DMS53 (cell line): ENCODE measurements at regions not wholly inside any gene's neighbourhood (a gene's known extent, or its start where the extent isn't known, plus 50 kb on each side); places are given as distances from the start of the nearest gene placed in this dataset.
"Not testable (repeated sequence)": the region's sequence is repeated elsewhere in the genome, so short reads cannot be mapped to it uniquely, and the experiment has no call there.

Experiments
- DNase-seq: peaks from one replicate; lab custom pipeline; 2025; lab: John Stamatoyannopoulos, UW

DNA sequence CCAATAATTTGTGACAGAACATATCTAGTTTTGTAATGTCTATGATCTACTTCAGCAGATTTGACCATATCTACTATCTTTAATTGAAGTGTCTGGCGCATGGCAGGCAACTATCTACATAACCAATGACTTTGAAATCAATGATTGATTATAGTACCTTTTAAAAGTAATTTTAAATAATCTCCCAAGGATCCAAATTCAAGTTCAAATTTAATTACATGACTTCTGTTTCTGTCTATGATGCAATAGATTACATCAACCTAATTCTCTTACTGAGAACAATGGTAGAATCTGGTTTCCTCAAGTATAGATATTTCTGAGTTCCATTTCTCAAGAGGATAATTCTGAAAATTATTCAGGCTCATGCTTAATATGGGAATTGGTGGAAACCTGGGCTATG is 177.4 kb upstream of the IL15 start:
- DNase-seq = no peak

DNA sequence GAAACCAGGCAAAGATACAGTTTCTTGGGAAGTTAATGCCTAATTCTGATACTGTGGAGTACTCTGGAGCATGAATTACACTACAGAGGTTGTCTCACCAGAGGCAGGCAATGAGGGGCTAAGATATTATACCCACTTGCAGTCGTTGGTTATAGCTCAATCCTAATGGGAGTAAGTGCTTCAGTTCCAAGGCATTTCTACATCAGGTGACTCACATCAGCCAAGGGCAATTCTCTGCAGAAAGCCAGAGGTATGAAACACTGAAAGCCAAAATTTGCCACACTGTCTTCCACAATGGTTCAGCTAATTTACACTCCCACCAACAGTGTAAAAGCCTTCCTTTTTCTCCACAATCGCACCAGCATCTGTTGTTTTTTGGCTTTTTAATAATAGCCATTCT is 174.0 kb upstream of the IL15 start:
- DNase-seq = no peak

DNA sequence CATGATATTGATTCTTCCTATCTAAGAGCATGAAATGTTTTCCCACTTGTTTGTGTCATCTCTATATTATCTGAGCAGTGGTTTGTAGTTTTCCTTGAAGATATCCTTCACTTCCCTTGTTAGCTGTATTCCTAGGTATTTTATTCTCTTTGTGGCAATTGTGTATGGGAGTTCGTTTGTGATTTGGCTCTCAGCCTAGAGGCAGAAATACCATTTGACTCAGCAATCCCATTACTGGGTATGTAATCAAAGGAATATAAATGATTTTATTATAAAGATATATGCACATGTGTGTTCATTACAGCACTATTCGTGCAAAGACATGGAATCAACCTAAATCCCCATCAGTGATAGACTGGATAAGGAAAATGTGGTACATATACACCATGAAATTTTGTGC is 172.7 kb upstream of the IL15 start:
- no peak for DNase-seq

DNA sequence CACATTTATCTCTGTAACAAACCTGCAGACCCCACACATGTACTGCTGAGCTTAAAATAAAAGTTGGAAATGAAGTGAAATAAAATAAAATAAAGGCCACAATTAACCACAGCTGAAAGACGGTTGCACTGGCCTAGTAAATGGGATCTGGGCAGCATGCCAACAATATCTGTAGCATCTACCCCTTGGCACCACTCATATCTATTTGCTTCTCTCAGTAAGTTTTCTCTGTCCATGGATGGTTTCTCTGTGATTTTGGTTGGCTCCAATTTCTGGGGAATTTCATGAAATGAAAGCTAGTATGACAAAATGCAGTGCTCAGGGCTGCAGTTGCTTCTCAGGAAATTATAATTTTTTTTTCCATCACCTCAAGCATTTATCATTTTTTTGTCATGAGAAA is 172.0 kb upstream of the IL15 start:
- DNase-seq = peak; percentile 3

DNA sequence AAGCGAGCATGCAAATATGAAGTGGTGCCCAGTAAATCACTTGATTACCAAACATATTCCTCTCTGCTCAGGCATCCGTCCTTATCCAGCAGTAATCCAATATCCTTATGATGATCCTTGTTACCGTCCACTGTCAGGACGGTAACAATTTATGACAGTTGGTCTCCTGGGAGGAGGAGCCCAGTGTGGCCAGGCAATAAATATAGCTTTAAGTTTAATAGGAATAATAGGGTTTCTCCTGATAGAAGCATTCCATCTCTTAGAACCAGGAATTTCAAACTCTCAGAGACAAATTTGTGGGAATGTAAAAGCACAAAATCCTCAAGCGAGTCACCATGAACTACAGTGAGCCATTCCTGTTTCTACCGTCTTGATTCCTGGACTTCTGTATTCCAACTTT is 171.2 kb upstream of the IL15 start:
- no peak for DNase-seq

DNA sequence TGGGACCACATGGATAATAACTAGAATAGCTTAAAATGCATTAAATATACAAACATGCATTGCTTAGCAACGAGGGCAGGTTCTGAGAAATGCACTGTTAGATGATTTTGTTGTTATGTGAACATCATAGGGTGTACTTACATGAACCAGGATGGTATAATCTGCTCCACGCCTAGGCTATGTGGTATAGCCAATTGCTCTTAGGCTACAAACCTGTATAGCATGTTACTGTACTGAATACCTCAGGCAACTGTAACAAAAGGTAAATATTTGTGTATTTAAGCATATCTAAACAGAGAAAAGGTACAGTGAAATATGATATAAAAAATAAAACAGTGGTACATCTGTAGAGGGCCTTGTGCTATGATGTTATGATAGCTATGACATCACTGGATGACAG is 169.2 kb upstream of the IL15 start:
- DNase-seq = peak; percentile 47

DNA sequence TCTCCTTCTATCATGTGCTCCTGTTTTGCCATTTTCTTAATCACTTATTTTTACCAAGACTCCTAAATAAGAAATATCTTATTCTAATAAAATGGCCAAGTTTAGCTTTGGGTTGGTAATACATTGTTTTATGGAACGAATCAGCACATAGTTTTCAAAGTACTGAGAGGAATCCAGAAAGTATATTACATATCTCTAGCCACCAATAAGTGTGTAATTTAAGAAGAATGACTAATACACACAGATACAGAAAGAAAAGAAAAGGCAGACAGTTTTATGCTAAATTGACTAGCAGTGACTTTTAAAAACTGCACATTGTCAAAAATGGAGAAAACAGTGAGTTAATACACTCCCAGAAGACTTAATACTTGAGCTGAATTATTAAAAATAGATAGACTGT is 167.0 kb upstream of the IL15 start:
- no peak for DNase-seq

DNA sequence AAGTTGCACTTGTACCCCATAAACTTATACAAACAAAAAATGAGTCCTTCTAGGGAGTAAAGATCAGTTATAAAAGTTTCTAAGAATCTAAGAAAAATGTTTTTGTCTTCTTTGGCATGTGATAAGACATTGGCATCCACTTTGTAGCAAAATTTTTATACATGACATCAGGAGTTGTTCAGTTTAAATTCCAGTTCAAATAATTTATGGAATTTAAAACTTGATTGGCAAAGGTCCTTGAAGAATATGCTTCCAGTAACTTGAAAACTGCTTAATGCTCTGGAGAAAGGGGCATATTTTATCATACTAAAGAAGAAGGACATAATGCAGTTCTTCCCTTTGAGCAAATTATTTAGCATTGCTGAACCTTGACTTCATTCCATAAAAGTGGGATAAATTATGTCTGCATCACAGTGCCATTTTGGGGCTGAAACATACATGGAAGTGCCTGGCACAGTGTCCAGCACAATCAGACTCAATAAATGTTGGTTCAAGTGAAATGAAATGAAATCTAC is 163.3 kb upstream of the IL15 start:
- DNase-seq = no peak

DNA sequence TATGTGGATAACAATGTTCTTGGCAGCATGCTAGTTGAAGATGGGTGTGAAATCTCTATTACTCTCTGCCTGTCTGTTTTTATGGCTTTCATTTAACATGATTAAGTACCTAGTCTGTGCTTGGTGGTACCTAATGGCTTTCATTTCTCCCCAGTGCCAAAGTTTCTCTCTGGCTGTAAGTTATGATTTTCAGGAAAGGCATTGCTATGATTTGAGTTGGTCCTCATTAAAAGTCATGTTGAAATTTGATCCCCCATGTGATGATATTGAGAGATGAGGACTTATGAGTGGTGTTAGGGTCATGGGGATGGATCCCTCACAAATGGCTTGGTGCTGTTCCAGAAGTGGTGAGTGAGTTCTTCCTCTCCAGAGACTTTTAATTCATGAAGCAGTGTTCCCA is 162.4 kb upstream of the IL15 start:
- DNase-seq = no peak

DNA sequence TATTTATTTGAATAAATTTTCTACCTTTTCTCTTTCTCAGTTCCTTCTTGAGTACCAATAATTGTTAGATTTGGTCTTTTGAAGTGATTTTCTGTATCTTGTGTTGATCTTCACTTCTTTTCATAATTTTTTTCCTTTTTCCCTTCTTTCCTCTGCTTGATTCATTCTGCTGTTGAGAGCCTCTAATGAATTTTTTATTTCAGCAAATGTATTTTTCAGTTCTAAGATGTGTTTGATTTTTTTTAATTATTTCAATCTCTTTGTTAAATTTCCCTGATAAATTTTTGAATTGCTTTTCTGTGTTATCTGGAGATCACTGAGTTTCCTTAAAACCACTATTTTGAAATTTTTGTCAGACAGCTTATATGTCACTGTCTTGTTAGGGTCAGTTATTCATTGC is 155.4 kb upstream of the IL15 start:
- no peak for DNase-seq

DNA sequence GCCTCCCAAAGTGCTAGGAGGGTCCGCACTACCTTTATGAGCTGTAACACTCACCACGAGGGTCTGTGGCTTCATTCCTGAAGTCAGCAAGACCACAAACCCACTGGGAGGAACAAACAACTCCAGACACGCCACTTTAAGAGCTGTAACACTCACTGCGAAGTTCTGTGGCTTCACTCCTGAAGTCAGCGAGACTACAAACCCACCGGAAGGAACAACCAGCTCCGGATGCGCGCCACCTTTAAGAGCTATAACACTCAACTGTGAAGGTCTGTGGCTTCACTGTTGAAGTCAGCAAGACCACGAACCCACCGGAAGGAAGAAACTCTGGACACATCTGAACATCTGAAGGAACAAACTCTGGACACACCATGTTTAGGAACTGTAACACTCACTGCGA is 152.1 kb upstream of the IL15 start:
- DNase-seq = not testable (repeated sequence)

DNA sequence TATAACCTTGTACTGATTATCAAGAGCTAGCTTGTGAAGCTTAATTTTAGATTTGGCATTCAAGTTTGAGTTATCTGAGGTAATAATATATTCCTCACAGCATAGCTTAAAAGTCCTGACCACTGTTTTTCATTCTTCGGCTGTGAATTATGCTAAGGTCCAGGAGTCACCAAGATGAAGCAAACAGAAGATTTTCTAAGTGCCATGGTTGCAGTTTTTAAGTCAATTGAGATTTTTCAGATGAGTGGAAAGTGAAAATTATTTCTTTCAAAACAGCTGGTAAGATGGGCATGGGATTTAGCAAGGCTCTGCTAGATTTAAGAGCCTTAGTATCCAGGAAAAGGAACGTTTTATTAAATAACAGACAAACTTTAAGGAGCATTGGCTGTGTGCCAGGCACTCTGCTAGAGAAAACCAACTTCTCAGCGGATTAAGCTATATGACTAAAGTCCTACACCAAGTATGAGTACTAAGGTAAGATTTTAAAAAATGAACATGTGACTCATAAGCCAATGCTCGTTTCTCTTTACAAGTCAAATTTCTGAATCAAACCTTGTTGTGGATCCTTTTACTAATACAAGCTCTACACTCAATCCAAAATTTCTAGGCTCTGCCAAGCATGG is 149.9 kb upstream of the IL15 start:
- DNase-seq = no peak

DNA sequence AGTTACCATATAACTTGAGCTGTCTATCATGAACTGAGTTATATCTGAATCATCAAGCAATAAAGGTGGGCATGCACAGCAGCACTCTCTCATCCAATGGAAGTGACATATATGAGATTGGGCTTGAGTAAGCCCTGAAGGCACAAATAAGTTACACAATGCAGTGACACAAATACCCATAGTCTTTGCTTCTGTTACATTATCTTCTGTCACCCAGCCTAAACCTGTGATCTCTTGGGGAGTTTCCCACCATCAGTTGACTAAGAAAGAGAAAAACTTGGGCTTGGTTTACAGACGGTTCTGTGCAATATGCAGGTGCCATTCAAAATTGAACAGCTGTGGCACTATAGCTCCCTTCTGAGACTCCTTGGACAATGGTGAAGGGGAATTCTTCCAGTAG is 138.8 kb upstream of the IL15 start:
- no peak for DNase-seq

DNA sequence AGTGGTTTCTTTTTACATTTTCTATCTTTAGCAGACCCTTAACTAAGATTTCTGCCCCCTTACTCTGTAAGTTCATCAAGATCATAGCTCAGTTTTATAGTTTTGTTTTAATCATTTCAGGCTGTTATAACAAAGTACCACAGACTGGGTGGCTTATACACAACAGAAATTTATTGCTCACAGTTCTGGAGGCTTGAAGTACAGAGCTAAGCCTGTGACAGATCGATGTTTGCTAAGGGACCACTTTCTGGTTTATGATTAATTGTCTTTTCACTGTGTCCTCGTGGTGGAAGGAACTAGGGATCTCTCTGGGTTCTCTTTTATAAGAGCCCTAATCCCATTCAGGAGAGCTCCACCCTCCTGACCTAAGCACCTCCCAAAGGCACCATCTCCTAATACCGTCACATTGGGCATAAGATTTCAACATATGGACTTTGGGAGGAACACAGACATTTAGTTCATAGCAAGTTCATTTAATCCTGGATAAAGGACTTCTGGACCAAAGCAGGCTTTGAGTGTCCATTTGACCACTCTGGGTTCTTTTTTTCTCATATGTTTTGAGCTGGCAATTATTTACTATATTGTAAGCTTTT is 137.0 kb upstream of the IL15 start:
- peak; percentile 16 for DNase-seq

DNA sequence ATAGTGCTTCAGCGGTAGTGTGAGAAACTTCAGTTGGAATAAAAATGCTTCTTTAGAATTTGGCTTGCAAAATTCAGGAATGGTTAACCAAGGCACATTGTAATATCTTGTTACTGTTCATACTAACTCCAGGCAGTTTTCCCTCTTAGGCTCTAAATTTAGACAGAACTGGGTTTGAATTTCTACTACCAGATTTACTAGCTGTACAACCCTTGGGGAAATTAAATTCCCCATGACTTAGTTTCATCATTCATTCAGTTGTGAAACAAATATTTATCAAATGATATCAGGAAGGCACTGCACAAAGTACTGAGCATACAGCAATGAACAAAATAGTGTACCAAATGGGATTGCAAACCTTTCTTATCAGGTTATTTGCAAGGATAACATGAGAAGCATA is 135.0 kb upstream of the IL15 start:
- DNase-seq = no peak

DNA sequence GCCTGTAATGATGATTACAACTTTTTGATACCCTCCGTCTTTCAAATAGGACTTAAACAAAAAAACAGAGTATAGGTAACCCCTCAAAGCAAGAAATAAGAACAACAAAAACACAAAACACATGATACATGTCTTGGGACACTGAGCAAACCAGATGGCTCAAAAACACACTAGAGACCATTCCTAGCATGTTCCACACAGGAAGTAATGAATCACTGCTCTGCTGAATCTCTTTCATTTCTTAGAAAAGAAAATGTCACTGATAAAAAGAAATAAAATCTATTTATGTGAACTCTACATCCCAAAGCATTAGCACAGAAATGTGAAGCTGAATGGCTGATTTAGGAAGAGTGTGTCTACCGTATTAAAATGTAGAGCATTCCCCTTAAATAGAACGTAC is 134.5 kb upstream of the IL15 start:
- DNase-seq = no peak

DNA sequence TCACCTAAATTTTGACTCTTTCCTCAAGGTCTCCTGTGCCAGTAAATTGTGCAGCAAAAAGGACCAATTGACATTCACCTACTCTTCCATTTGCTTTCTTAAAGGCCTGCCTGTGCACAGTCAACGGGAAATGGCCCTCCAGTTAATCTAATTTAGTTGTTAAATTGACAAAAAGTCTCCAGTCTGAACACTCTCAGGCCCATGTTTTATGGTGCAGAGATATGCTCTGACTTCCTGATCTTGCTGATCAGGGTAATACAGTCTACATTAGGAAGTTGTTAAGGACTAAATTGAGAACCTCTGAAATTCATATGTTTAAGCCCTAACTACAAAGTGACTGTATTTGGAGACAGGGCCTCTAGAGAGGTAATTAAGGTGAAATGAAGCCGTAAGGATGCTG is 133.6 kb upstream of the IL15 start:
- no peak for DNase-seq

DNA sequence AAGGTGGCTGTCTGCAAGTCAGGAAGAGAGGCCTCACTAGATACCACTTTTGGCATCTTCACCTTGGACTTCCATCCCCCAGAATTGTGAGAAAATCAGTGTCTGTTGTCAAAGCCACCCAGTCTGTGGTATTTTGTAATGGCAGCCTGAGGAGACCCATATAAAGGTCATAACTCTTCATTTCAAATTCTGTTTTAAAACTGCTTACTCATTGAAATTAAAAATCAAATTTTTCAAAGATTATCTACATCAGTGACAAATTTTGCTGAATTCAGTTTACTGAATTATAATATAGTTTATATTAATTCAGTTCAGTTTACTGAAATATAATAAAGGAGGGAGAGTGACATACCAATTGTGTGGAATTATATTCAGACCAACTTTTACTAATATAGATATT is 133.1 kb upstream of the IL15 start:
- no peak for DNase-seq

DNA sequence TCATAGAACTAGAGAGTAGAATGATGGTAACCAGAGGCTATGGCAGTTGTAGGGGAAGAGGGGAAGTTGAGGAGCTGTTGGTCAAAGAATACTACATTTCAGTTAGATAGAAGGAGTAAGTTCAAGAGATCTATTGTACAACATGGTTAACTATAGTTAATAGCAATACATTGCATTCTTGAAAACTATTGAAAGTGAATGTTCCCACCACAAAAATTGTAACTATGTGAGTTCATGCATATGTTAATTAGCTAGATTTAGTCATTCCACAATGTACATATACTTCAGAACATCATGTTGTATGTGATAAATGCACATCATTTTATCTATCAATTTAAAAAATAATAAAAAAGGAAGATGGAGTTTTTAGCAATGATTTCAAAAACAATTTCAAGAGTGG is 125.3 kb upstream of the IL15 start:
- no peak for DNase-seq

DNA sequence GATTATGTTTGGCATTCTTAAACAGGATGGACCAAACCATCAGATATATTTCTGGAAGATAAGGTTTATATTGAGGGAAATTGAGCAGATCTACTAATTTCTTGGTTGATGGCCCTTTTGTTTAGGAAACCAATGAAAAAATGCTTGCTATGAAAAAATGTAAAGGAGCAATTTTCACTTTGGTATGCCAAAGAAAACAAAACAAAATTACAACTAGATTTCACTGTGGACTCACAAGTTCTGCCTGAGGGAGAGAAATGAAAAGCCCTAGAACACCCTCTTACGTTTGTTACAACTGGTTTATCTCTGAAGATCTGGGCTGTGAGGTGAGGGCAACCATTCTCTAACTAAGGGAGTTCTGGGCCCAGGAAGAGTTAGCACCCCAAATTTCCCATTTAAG is 122.5 kb upstream of the IL15 start:
- no peak for DNase-seq

DNA sequence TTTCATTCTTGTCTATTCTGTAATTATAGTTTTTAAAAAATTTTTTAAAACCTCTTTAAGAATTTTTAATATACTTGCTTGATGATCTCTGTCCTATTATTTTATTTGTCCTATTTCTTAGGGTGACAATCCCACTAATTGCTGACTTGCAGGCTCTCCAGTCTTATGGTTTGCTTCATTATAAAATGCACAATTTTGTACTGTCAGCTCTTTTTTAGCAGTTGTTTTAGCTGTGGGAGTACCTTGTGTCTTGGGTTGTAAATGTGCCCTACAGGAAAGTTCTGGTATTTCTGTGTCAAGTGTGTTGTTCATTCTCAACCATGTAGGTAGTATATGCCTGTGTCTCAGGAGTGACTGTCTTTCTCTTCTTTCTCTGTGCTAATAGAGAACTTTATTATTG is 118.2 kb upstream of the IL15 start:
- no peak for DNase-seq

DNA sequence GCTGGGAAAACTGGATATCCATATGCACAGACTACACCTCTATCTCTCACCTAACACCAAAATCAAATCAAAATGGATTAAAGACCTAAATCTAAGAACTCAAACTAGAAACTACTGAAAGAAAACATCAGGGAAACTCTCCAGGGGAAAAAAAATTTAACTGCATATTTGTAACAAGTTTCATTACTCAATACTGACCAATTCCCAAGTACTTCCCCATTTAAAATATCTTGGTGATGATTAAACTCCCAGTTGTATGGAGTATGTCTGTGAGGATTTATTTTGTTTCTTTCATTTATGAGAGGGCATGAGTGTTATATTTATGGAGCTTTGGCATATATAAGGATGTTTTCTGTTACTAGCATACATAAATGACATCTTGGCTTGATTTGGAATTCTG is 112.3 kb upstream of the IL15 start:
- DNase-seq = no peak

DNA sequence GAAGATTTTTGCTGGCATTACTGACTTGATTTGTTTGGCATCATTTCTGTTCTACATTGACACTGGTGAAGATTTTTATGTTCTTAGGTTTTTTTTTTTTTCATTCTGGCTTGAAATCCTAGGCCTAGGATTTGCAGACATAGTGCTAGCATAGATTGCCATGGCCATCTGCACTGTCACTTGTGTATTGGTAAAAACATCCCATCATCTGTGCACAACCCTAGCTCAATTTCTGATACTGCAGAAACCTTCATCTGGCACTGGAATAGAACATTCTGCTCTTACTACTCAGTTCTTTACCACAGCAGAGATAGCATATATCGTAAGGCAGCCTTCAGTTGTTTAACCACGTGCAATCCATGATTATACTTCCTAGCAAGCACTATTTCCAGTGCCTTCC is 111.5 kb upstream of the IL15 start:
- DNase-seq = no peak

DNA sequence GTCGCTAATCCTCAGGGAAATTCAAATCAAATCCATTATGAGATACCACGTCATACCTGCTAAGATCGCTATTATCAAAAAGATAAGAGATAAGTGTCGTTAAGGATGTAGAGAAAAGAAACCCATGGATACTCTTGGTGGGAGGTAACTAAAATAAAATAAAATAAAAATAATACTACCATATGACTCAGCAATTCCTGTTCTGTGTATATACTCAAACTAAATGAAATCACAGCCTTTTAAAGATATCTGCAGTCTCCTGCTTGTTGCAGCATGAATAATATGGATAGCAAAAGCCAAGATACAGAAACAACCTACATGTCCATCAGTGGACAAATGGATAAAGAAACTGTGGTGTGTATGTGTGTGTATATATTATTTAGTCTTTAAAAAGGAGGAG is 105.8 kb upstream of the IL15 start:
- DNase-seq = no peak
